KG1 (cell line): ENCODE measurements at regions not wholly inside any gene's neighbourhood (a gene's known extent, or its start where the extent isn't known, plus 50 kb on each side); places are given as distances from the start of the nearest gene placed in this dataset.
"Not testable (repeated sequence)": the region's sequence is repeated elsewhere in the genome, so short reads cannot be mapped to it uniquely, and the experiment has no call there.

Source experiments
- DNase-seq: peaks from one replicate; lab custom pipeline; 2025; lab: John Stamatoyannopoulos, UW

GRCh38 chr6:76533661-76534060 is 461.2 kb upstream of the IMPG1 start:
- DNase-seq = no peak

- no peak for DNase-seq
These were observed 460.2 kb upstream of the IMPG1 start for GRCh38 chr6:76532647-76533046.

- no peak for DNase-seq
These were observed 446.0 kb upstream of the IMPG1 start for GRCh38 chr6:76518443-76518842.

GRCh38 chr6:76516924-76517323 is 444.5 kb upstream of the IMPG1 start:
- no peak for DNase-seq

- DNase-seq = no peak
These were observed 438.0 kb upstream of the IMPG1 start for GRCh38 chr6:76510489-76510888.

GRCh38 chr6:76509397-76509796 is 436.9 kb upstream of the IMPG1 start:
- no peak for DNase-seq

- DNase-seq = no peak
These were observed 434.3 kb upstream of the IMPG1 start for GRCh38 chr6:76506808-76507207.

- DNase-seq = no peak
These were observed 423.4 kb upstream of the IMPG1 start for GRCh38 chr6:76495909-76496308.

- DNase-seq = not testable (repeated sequence)
These were observed 418.9 kb upstream of the IMPG1 start for GRCh38 chr6:76491376-76491775.

- DNase-seq = no peak
These were observed 418.0 kb upstream of the IMPG1 start for GRCh38 chr6:76490456-76490855.

GRCh38 chr6:76481101-76481500 is 408.6 kb upstream of the IMPG1 start:
- no peak for DNase-seq

- no peak for DNase-seq
These were observed 400.4 kb upstream of the IMPG1 start for GRCh38 chr6:76472858-76473257.

- DNase-seq = no peak
These were observed 393.8 kb upstream of the IMPG1 start for GRCh38 chr6:76466286-76466685.

GRCh38 chr6:76465410-76465809 is 392.9 kb upstream of the IMPG1 start:
- no peak for DNase-seq

GRCh38 chr6:76453270-76453669 is 380.8 kb upstream of the IMPG1 start:
- no peak for DNase-seq

- DNase-seq = no peak
These were observed 379.7 kb upstream of the IMPG1 start for GRCh38 chr6:76451926-76452709.

- DNase-seq = no peak
These were observed 375.6 kb upstream of the IMPG1 start for GRCh38 chr6:76448109-76448508.

- no peak for DNase-seq
These were observed 369.4 kb upstream of the IMPG1 start for GRCh38 chr6:76441875-76442274.

GRCh38 chr6:76439811-76440210 is 367.3 kb upstream of the IMPG1 start:
- no peak for DNase-seq

- no peak for DNase-seq
These were observed 366.3 kb upstream of the IMPG1 start for GRCh38 chr6:76438768-76439167.

GRCh38 chr6:76435174-76435573 is 362.7 kb upstream of the IMPG1 start:
- no peak for DNase-seq

GRCh38 chr6:76422511-76423213 is 350.2 kb upstream of the IMPG1 start:
- no peak for DNase-seq

- no peak for DNase-seq
These were observed 347.6 kb upstream of the IMPG1 start for GRCh38 chr6:76420094-76420493.
